HG03139 (cell line): ENCODE measurements at regions not wholly inside any gene's neighbourhood (a gene's known extent, or its start where the extent isn't known, plus 50 kb on each side); places are given as distances from the start of the nearest gene placed in this dataset.
A peak's percentile ranks its signal among the peaks of the same experiment; 100 is the strongest.

Source experiments
- ATAC-seq: cut with Tn5 transposase; IDR thresholded peaks from one replicate; pipeline ENCODE4 v1.9.1; 2021; ENCODE audit not compliant: unreplicated experiment

DNA sequence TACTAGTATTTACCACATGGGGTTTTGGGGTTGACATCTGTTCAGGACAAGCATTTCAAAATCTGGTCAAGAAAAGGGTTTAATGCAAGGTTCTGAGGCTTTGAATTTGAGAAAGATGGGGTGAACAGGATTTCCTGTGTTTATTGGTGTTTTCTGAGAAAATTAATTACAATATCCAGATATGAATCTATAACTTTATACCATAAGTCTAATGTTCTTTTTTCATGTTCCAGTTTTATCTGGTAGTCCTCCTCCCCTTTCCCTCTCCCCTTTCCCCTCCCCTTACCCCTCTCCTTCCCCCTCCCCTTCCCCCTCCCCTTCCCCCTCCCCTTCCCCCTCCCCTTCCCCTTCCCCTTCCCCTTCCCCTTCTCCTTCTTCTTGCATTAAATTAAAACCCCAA lies 1518.2 kb upstream of the TMEFF2 start:
- ATAC-seq, result no peak

DNA sequence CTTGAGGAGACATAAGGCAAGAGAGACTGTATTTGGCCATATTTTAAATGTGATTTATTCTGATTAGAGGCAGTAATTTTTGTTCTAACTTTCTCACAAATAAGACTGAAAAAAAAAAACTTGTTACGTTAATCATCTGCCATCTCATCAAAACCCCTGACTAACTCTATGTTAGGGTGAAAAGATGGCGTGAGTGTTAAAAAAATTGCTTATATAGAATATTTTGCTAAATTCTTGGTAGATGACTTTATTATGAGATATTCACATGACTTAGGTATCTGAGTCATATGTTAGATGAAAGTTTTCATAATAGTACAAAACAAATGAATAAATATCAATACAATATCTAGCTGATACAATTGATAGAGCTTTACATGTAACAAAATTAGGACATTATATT lies 1508.7 kb upstream of the TMEFF2 start:
- ATAC-seq, result no peak

DNA sequence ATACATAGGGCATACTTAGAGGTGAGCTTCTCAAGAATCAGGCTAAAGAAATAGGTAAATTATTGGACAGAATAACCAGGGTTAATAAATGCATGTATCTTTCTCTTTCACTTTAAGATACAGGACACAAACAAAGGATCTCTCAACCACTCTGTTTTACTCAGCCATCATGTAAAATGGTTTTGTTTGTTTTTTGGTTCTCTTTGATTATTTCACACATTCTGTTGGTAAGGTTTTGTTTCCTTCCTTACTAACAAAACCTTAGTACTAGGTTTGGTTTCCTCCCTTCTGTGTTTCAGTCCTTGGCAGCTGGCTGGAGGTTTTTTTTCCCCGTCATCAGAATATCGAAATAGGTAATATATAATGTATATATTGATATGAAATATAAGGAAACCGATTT lies 1506.8 kb upstream of the TMEFF2 start:
- ATAC-seq, result no peak

DNA sequence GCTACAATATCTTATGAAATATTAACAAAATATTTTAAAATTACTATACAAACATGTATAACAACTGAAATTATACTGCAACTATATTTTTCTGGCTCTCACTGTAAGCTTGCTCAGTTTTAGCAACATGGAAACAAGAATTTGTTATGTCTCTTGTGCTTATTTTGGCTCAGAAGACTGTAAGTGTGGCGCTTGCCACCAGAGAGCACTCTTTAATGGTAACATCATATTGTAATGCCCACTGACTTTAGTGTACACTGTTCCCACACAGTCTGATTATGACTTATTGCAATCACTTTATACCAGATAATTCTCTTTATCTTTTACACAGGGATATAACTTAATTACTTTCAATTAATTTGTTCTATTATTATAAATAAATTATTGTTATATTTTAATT lies 1500.6 kb upstream of the TMEFF2 start:
- peak; percentile 54 for ATAC-seq

DNA sequence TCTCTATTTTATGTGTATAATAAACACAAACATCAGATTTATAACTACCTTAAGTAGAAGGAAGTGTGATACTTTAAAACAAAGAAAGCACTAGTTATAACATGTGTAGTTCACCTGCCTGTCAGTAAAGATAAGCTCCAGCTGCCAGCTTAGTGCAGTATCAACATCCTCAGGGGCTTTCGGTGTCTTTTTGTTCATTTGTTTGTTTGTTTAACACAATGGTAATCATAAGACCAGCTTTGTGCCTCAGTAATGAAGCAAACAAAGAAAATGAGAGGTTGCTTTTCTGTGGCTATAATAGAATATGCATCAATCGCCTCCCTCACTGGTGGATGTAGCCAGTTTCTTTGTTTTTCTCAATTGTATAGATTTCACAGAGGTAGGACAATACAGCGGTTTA lies 1499.0 kb upstream of the TMEFF2 start:
- ATAC-seq, result no peak

DNA sequence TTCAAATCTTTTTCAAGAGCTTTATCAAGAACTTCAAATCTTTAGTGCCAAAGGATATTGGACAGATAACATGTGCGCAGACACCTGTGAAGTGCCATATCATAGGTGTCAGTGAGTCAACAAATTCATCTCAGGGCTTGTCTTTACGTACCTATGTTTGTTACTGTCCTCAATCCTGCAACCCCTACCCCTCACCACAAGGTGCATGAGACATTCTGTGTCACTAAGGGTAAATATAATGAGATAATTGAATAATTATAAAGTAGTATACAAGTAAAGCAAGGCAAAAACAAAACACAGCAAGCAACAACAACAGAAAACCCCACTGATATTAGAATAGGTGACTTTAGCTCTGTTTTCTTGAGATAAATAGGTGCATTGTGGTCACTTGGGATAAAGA lies 1495.8 kb upstream of the TMEFF2 start:
- ATAC-seq, result no peak

DNA sequence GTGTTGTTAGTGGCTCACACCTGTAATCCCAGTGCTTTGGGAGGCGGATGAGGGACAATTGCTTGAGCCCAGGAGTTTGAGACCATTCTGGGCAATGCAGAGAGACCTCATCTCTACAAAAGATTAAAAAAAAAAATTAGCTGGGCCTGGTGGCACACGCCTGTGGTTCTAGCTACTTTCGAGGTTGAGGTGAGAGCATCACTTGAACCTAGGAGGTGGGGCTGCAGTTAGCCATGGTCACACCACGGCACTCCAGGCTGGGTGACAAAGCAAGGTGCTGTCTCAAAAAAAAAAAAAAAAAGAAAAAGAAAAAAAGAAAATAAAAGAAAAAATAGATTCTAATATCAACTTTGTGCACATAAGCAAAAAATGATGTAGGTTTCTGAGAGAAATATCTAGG lies 1492.5 kb upstream of the TMEFF2 start:
- ATAC-seq, result no peak

DNA sequence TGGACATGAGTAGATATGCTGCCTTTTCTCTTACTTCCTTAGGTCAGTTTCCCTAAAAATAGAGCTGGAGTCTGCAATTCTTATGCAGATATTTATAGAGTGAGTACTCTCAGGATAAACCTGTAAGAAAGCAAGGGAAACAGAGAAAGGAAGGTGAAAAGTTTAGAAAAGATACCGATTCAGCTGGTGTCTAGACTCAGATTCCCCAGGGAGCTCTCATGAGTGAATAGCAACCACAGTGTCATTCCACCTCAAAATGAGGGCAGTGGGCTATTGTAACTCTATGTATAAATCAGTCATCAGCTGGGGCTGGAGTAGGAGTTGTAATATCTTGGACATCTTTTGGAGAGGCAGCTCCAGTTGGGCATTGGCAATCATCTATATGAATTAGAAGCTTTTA lies 1485.1 kb upstream of the TMEFF2 start:
- ATAC-seq, result no peak

DNA sequence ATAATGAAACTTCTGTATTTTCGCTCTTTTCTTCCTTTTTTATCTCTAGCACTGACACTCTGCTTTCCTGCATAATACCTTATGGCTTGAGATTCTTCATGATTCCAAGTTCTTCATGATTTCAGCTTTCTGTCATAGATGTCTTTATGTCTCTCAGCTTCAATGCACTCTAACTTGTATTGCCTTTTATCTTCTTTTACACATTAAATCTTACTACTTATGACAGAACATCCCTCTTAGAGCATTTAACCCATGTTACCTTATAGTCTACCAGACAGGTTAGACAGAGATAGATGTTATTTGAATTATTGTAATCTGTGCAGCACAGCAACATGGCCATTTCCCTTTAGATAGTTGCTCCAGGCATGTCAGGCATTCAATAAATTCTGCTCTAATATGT lies 1475.7 kb upstream of the TMEFF2 start:
- no peak for ATAC-seq

DNA sequence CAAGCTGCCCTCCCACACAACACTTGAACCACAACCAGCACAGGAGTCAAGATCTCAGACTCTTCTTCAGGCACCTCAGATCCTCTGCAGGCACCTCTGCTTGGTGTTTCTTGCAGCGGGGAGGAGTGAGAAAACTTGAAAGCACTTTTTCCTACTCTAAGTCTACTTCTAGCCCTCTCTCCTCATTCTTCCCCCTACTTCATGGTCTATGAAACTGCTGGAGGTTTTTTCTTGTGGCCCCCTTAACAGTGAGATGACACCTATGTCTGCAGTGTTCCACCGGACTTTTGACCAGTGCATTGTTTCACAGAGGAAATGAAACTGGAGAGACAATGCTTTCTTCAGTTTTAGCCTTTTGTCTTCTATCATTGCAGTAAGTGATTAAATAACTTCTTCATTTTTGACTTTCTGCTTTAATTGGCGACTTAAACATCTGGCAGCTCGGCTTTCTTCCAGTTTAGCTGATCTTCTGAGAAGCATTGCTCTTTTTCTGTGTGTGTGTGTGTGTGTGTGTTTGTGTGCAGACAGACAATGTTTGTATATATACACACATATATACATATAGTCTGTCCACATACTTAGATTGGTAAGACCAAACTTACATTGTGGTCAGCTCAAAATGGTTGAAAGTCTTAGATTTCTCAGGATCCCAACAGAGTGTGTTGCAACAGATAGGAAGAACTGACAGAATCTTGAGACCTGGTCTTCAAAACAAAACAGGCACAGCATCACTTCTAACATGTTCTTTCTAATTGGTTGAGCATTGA lies 1474.0 kb upstream of the TMEFF2 start:
- ATAC-seq, result peak; percentile 63

DNA sequence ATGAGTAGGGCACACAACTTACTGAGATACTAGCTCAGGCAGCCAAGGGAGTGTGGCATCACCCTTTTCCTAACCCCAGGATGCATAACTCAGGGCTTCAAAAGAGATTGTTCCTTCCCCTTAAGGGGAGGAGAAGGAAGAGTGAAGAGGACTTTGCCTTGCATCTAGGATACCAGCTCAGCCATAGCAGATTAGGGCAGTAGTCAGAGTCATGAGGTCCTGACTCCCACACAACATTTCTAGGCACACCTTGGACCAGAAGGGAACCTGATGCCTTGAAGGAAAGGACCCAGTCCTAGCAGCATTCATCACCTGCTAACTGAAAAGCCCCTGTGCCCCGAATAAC lies 1433.2 kb upstream of the TMEFF2 start:
- no peak for ATAC-seq

DNA sequence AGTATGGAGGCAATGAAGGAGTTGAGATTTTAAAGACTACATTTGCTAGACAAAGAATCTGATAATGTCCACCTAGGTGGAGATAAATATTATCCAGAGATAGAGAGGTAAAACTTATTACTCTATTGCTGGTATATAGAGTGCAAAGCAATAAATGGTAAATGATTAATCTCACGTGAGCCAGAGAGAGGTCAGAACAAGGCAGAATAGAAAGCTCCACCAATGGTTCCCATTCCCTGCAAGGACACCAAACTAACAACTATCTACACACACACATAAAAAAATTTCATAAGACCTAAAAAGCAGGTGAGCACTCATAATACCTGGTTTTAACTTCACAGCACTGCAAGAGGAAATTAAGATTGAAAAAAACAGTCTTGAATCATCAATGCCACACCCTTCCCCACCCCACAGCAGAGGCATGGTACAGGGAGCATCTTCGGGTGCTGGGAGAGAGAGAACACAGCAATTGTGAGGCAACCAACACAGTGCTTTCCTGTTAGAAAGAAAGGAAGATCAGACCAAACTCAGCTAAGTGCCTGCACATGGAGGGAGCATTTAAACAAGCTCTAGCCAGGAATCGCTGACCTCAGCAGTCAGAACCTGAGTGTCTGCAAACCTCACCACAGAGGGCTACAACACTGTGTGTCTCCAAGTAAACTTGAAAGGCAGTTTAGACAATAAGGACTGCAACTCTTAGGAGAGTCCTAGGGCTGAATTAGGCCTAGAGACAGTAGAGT lies 1432.6 kb upstream of the TMEFF2 start:
- no peak for ATAC-seq

DNA sequence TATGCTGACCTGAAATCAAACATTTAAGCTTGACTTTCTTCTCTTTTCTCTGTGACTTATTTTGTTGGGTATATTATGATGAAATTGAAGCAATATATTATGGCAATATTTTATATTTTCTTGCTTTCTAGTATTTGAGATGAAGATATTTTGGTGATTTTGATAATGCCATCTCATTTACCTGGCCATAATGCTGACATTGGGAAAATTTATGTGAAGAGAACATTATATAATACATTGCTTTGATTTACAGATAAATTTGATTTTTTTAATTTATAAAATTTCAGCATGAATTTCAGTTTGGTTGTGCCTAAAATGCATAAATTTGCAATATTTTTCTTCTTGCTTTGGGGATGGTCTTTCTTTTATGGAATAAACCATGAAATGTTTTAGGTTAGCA lies 1413.7 kb upstream of the TMEFF2 start:
- no peak for ATAC-seq

DNA sequence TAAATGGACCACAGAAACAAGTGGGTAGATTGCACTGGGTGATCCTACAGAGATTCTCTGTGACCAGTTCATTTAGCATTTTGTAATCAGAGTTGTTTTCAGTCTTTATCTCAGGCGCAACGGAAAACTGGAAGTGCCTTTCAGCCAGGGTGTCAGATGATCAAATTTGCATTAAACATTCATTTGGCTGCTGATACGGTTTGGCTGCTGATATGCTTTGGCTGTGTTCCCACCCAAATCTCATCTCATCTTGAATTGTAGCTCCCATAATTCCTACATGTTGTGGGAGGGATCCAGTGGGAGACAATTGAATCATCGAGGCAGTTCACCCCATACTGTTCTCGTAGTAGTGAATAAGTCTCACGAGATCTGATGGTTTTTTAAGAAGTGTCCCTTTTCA lies 1396.1 kb upstream of the TMEFF2 start:
- no peak for ATAC-seq

DNA sequence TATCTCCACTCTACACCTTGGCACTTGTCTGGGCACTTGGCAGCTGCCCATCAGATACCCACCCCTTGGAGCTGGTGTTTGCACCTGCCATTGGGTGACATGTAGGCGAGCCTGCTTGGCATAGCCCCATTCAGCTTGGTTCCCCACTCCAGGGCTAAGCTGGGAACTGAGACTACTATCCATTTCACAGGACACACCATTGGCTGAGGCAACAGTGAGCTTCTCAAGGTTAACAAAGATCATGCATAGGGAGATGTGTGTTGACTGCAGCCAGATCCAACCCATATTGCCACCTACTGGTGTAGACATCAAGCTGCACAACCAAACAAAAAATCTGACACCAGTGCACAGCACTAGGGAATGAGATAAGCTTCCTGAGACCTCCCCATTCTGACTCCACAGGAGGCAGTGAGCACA lies 1389.8 kb upstream of the TMEFF2 start:
- peak; percentile 83 for ATAC-seq

DNA sequence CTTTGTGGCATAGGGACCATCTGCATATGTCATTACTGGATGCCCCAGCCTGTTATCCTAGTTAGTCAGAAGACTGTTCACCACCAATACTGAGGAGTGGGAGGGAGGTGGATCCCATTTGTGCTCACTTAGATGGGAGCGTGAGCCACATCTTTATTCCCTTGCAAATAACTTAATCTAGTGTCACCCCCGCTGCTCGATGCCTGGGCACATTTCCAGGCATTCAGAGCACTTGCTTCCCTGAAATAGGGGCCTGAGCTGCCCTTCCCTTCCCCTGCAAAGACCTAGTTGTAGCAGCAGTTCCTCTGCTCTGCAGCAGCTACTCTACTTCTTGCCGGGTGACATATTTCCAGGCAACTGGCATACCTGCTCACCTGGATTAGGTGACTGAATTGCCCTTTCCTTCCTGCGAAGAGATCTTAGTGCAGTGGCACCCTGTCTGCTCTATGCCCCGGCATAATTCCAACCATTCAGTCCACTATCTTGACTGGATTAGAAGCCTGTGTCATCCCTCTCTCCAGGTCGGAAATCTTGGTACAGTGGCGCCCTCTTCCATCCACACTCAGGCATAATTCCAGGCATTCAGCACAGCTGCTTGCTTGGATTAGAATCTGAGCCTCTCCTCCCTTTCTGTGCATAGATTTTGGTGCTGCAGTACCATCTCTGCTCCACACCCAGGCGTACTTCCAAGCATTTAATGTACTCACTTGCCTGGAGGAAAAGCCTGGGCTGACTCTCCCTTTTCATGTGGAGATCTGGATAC lies 1389.1 kb upstream of the TMEFF2 start:
- ATAC-seq, result no peak

DNA sequence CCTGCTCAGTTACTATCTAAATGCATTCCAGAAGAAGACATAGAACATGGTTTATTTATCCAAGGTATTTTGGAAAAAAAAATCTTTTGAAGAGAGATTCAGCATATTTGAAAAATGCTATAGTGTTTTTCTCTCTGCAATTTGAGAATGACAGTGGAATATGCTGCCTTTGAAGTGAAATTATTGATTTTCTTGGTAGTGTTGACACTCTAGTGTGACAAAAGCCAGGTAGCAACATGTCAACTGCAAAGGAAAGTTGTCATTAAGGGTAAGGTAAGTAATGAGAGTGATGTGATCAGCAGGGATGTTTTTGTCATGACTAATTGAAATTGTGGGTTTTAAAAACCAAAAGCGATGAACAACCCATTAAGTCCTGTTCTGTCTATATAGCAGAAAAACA lies 1387.1 kb upstream of the TMEFF2 start:
- ATAC-seq, result no peak

DNA sequence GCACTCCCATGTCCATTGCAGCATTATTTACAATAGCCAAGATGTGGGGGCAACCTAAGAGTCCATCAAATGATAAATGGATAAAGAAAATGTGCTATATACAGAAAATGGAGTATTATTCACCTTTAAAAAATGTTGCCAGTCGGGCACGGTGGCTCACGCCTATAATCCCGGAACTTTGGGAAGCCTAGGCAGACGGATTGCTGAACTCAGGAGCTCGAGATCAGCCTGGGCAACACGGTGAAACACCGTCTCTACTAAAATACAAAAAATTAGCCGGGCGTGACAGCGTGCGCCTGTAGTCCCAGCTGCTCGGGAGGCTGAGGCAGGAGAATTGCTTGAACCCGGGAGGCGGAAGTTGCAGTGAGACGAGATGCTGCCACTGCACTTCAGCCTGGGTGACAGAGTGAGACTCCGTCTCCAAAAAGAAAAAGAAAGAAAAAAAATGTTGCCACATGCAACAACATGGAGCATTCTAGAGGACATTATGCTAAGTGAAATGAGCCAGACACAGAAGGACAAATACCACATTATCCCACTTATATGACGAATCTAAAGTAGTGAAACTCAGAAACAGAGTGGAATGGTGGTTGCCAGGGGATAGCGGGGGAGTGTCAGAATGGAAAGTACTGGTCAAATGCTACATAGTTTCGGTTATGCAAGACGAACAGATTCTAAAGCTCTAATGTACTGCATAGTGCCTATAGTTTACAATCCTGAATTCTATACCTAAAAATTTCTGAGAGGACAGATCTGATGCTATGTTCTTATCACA lies 1385.6 kb upstream of the TMEFF2 start:
- no peak for ATAC-seq

DNA sequence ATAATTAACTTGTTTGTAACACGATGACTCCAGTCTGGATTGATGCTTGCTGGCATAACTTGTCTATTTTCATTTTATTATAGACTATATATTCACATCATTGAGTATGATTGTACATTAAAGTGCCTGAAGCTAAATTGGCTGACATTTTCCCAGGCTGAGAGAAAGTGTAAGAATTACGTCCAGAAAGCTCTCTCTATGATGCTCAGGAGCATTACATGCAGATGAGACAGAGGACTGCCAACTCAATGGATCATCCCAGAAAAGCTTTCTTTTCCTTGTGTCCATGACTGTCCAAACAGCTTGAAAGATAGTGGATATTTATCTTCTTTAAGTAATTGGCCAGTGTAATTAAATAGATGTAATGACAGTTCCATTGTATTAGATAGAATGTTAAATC lies 1372.2 kb upstream of the TMEFF2 start:
- ATAC-seq, result no peak

DNA sequence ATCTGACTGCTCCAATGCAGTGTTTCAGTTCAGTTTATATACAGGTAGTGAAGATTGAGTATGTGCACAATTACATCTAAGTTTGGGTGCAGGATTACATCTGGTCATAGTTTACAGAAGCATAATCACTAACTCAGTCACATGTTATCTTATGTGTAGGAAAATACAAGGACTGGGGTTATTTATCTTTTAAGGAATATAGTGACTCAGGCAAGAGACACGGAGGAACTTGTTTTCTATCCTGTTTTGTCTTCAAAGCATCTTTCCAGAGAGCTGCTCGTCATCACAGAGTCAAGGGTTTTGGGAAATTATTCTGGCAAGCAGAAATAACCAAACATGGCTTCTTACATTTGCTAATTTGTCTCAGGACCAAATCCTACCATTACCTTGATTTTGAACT lies 1371.5 kb upstream of the TMEFF2 start:
- ATAC-seq, result no peak

DNA sequence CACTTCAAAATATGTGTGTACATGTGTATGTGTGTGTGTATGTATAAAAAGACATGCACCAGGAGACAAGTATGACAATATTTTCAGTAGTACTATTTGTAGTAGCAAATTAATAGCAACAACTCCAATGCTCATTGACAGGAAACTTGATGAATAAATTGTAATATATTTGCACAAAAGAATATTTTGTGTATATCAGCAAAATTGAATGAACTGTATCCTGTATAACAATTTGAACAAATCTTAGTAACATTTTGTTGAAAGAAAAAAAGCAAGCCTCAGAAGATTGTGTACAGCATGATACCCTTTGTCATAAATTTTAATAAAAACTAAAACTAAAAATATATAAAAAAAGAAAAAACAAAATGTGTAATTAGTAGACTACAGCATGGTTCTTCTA lies 1367.3 kb upstream of the TMEFF2 start:
- no peak for ATAC-seq
